ENCODE measurements at regions not wholly inside any gene's neighbourhood (a gene's known extent, or its start where the extent isn't known, plus 50 kb on each side); places are given as distances from the start of the nearest gene placed in this dataset.

- CTCF ChIA-PET = no interaction called here
- H3K27ac ChIP-seq (ENCODE audit: low read depth, low read length) = no peak overlapping the region
- DNase-seq (ENCODE audit: low read depth, low spot score) (no peak), ATAC-seq (no peak)
- no TSS peak for BruUV-seq (replicated peaks)
- intact Hi-C loops (cut with micrococcal nuclease) = no loop called here
- POLR2A ChIA-PET = no interaction called here
- no peaks in the 10 kb centered on the region for H3K9me2 ChIP-seq (ENCODE audit: insufficient read depth)
- RAD21 ChIA-PET (ENCODE audit: low non-redundant PET in 1 of 2, low total read pairs in 2 of 2, uncharacterized antibody in 2 of 2, unreplicated experiment in 2 of 2) = no interaction called here
- TF ChIP-seq SIN3A (IDR thresholded peaks at IDR 0.05; ENCODE audit: low read depth) = no peak
- no peak for TF ChIP-seq SRF (IDR thresholded peaks at IDR 0.05; ENCODE audit: low read depth)
- TF ChIP-seq CTCF (IDR thresholded peaks at IDR 0.05 in 2 of 3, conservative IDR thresholded peaks at IDR 0.05 in 1 of 3; ENCODE audit: borderline replicate concordance in 1 of 3, insufficient read depth in 1 of 3, low read depth in 2 of 3, low read length in 2 of 3) = no peak
- no peak for TF ChIP-seq EZH2phosphoT487 (IDR thresholded peaks at IDR 0.05; ENCODE audit: borderline replicate concordance)
- no peak for TF ChIP-seq REST (IDR thresholded peaks at IDR 0.05; ENCODE audit: low read depth)
- TF ChIP-seq EGR1 (IDR thresholded peaks at IDR 0.05; ENCODE audit: low read depth) = no peak
- TF ChIP-seq CBX3 (IDR thresholded peaks at IDR 0.05; ENCODE audit: low read depth) = no peak
- no peak for TF ChIP-seq CEBPB (IDR thresholded peaks at IDR 0.05; ENCODE audit: low read depth)
- H3K79me2 ChIP-seq (ENCODE audit: insufficient read depth, low read length) = no peaks in the 10 kb centered on the region
- H4K20me1 ChIP-seq (ENCODE audit: insufficient read depth) = no peaks in the 10 kb centered on the region
- H3K4me3 ChIP-seq (replicated peaks in 1 of 2; ENCODE audit: low read depth in 1 of 2, low read length in 2 of 2) = no peak overlapping the region
- H3K9ac ChIP-seq (ENCODE audit: low read length) = no peak overlapping the region
- no peaks in the 10 kb centered on the region for H3K36me3 ChIP-seq (ENCODE audit: control insufficient read depth in 1 of 2, insufficient read depth in 2 of 2, low read length in 2 of 2)
- no peak overlapping the region for H3K4me2 ChIP-seq (ENCODE audit: low read length)
- H3K4me1 ChIP-seq (ENCODE audit: control insufficient read depth in 1 of 2, insufficient read depth in 2 of 2, low read length in 2 of 2) = no peaks in the 10 kb centered on the region
- no peaks in the 10 kb centered on the region for H3K9me3 ChIP-seq (ENCODE audit: control insufficient read depth in 1 of 2, insufficient read depth in 1 of 2, low read depth in 1 of 2, low read length in 2 of 2)
- no peak overlapping the region for H2AFZ ChIP-seq (ENCODE audit: low read depth, low read length, poor library complexity, severe bottlenecking)
- no peaks in the 10 kb centered on the region for H3K27me3 ChIP-seq (ENCODE audit: insufficient read depth, low read length)
These were observed 343.5 kb upstream of the UBE2E2 start for GRCh38 chr3:22859618-22860017.
